Neural progenitor cell (in vitro differentiated cells): ENCODE measurements at regions not wholly inside any gene's neighbourhood (a gene's known extent, or its start where the extent isn't known, plus 50 kb on each side); places are given as distances from the start of the nearest gene placed in this dataset.

Source experiments
- CTCF ChIP-seq: fragments of 200-600 bp; sonication (generic); IDR thresholded peaks from 2 replicates; pipeline ENCODE4 v1.5.1; 2017; ENCODE audit warnings: antibody characterized with exemption, mild to moderate bottlenecking
- EZH2 ChIP-seq: fragments of 200-600 bp; sonication (generic); IDR thresholded peaks from 2 replicates; pipeline ENCODE4 v1.6.1; 2017; ENCODE audit warnings: antibody characterized with exemption, mild to moderate bottlenecking, moderate library complexity
- EZH2phosphoT487 ChIP-seq: fragments of 200-600 bp; sonication (generic); IDR thresholded peaks from 2 replicates; pipeline ENCODE4 v1.6.1; 2017; ENCODE audit warnings: antibody characterized with exemption

DNA sequence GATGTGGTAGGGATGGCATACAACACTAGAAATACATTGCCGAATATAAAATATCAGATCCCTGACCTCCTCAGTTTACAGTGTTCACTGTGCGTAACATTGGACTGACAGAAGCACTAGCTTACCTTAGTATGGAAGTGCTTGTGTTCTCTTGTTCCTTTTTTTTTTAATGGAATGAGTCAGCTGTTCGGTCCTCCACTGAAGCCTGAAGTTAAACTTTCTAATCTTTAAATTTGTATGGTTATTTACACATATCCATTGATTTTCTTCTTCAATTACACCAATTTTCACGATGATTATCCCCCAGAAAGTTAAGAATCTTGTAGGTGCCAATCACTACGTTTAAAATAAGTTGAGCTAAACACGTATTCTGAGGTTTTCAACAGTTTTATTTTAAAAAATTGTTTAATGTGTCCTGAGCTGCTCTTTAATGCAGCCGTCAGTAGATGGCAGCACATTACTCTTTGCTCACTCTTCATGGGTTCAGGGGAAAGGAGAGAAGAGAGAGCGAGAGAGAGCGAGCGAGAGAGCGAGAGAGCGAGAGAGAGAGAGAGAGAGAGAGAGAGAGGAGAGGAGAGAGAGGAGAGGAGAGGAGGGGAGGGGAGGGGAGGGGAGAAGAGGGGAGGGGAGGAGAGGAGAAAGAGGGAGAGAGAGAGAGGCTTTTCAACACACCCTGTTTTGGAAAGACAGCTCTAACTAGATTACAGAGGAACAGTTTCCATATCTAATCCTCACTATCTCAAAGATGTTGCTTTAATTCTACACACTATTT, 134.7 kb upstream of the SCAF11 start:
- TF ChIP-seq EZH2, result no peak
- peak; percentile 77 for TF ChIP-seq CTCF
- TF ChIP-seq EZH2phosphoT487, result no peak
